OCI-LY1 (cell line): ENCODE measurements at regions not wholly inside any gene's neighbourhood (a gene's known extent, or its start where the extent isn't known, plus 50 kb on each side); places are given as distances from the start of the nearest gene placed in this dataset.

ENCODE experiments used
- CTCF ChIP-seq: fragments of 200-600 bp; sonication (generic), shearing (Covaris generic); IDR thresholded peaks from 2 replicates; pipeline ENCODE4 v1.5.1; 2017; ENCODE audit warnings: mild to moderate bottlenecking, antibody characterized with exemption, low read length, moderate library complexity, mixed read lengths
- EZH2 ChIP-seq: fragments of 200-600 bp; sonication (generic), shearing (Covaris generic); IDR thresholded peaks from 2 replicates; pipeline ENCODE4 v1.8.0; 2017; ENCODE audit warnings: borderline replicate concordance, mixed run types, mild to moderate bottlenecking, antibody characterized with exemption, low read length, moderate library complexity, mixed read lengths

GRCh38 chr4:180640193-180640592 lies 1603.0 kb upstream of the TENM3 start:
- TF ChIP-seq EZH2 (no peak), CTCF (no peak)
